ENCODE measurements at regions not wholly inside any gene's neighbourhood (a gene's known extent, or its start where the extent isn't known, plus 50 kb on each side); places are given as distances from the start of the nearest gene placed in this dataset.

DNA sequence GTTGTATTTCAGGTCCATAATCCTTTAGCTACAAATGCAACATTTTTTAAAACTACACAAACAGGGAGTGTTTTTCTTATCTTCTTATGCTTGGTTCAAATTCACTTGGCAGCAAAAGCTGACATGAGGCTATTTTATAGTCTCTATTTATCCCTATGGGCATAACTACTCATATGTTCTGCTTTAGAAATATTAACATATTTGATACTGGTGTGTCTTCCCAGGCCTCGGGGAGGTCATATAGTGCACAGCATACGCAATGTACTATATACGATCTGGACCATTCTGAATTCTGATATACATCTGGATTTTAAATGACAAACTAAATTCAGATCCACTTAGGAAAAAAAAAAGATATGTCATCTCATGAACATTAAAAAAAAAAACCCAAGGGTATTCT, 69.2 kb downstream of the TFAP2C start:
- Histone ChIP-seq H3K9me3 (ENCODE audit: control insufficient read depth, insufficient read depth, low read length) (no peaks in the 10 kb centered on the region), H3K27me3 (ENCODE audit: control insufficient read depth, low read length) (peaks cover 3% of the 10 kb centered on the region; the same call in 1 of the 2 replicates), H3K4me2 (ENCODE audit: low read length) (no peak overlapping the region), H3K36me3 (ENCODE audit: control insufficient read depth, low read length) (no peaks in the 10 kb centered on the region), H3F3A (ENCODE audit: control insufficient read depth, insufficient read depth) (no peaks in the 10 kb centered on the region), H3K4me1 (ENCODE audit: control insufficient read depth, low read length) (no peaks in the 10 kb centered on the region), H4K20me1 (ENCODE audit: control insufficient read depth, insufficient read depth, low read depth, low read length) (no peaks in the 10 kb centered on the region), H3K9me2 (replicated peaks; ENCODE audit: control insufficient read depth, low read length) (no peaks in the 10 kb centered on the region), H3K27ac (ENCODE audit: low read depth, low read length) (no peak overlapping the region), H3K4me3 (ENCODE audit: low read length) (no peak overlapping the region), H3K79me2 (ENCODE audit: control insufficient read depth, low read length) (no peaks in the 10 kb centered on the region)
- TF ChIP-seq EZH2phosphoT487 (IDR thresholded peaks at IDR 0.05; ENCODE audit: borderline replicate concordance, low read length): no peak
- no peak for TF ChIP-seq CTCF (IDR thresholded peaks at IDR 0.05; ENCODE audit: low read depth, low read length, poor library complexity, severe bottlenecking)

GRCh38 chr20:56698749-56699148, 69.6 kb downstream of the TFAP2C start:
- Histone ChIP-seq H3K4me3 (ENCODE audit: low read length) (no peak overlapping the region), H3K9me3 (ENCODE audit: control insufficient read depth, insufficient read depth, low read length) (no peaks in the 10 kb centered on the region), H3F3A (ENCODE audit: control insufficient read depth, insufficient read depth) (no peaks in the 10 kb centered on the region), H3K36me3 (ENCODE audit: control insufficient read depth, low read length) (no peaks in the 10 kb centered on the region), H3K27ac (ENCODE audit: low read depth, low read length) (no peak overlapping the region), H4K20me1 (ENCODE audit: control insufficient read depth, insufficient read depth, low read depth, low read length) (no peaks in the 10 kb centered on the region), H3K4me1 (ENCODE audit: control insufficient read depth, low read length) (no peaks in the 10 kb centered on the region), H3K79me2 (ENCODE audit: control insufficient read depth, low read length) (no peaks in the 10 kb centered on the region), H3K27me3 (ENCODE audit: control insufficient read depth, low read length) (peaks cover 3% of the 10 kb centered on the region; the same call in 1 of the 2 replicates), H3K9me2 (replicated peaks; ENCODE audit: control insufficient read depth, low read length) (no peaks in the 10 kb centered on the region), H3K4me2 (ENCODE audit: low read length) (no peak overlapping the region)
- no peak for TF ChIP-seq CTCF (IDR thresholded peaks at IDR 0.05; ENCODE audit: low read depth, low read length, poor library complexity, severe bottlenecking)
- no peak for TF ChIP-seq EZH2phosphoT487 (IDR thresholded peaks at IDR 0.05; ENCODE audit: borderline replicate concordance, low read length)

GRCh38 chr20:56702931-56703840, 74.1 kb downstream of the TFAP2C start:
- no peaks in the 10 kb centered on the region for H3K9me3 ChIP-seq (ENCODE audit: control insufficient read depth, insufficient read depth, low read length)
- no peak overlapping the region for H3K4me2 ChIP-seq (ENCODE audit: low read length)
- H3K27ac ChIP-seq (ENCODE audit: low read depth, low read length): no peak overlapping the region
- no peak for TF ChIP-seq CTCF (IDR thresholded peaks at IDR 0.05; ENCODE audit: low read depth, low read length, poor library complexity, severe bottlenecking)
- no peak for TF ChIP-seq EZH2phosphoT487 (IDR thresholded peaks at IDR 0.05; ENCODE audit: borderline replicate concordance, low read length)
- no peaks in the 10 kb centered on the region for H3K36me3 ChIP-seq (ENCODE audit: control insufficient read depth, low read length)
- H3K4me1 ChIP-seq (ENCODE audit: control insufficient read depth, low read length): no peaks in the 10 kb centered on the region
- no peaks in the 10 kb centered on the region for H3F3A ChIP-seq (ENCODE audit: control insufficient read depth, insufficient read depth)
- no peaks in the 10 kb centered on the region for H3K9me2 ChIP-seq (replicated peaks; ENCODE audit: control insufficient read depth, low read length)
- H4K20me1 ChIP-seq (ENCODE audit: control insufficient read depth, insufficient read depth, low read depth, low read length): no peaks in the 10 kb centered on the region
- peaks cover 3% of the 10 kb centered on the region; the same call in 1 of the 2 replicates for H3K27me3 ChIP-seq (ENCODE audit: control insufficient read depth, low read length)
- H3K79me2 ChIP-seq (ENCODE audit: control insufficient read depth, low read length): no peaks in the 10 kb centered on the region
- no peak overlapping the region for H3K4me3 ChIP-seq (ENCODE audit: low read length)
